ENCODE measurements at regions not wholly inside any gene's neighbourhood (a gene's known extent, or its start where the extent isn't known, plus 50 kb on each side); places are given as distances from the start of the nearest gene placed in this dataset.

- intact Hi-C loops (cut with DNase I, micrococcal nuclease), result no loop called here
- DNase-seq (no peak), ATAC-seq (no peak)
- TF ChIP-seq, protein P1, sequence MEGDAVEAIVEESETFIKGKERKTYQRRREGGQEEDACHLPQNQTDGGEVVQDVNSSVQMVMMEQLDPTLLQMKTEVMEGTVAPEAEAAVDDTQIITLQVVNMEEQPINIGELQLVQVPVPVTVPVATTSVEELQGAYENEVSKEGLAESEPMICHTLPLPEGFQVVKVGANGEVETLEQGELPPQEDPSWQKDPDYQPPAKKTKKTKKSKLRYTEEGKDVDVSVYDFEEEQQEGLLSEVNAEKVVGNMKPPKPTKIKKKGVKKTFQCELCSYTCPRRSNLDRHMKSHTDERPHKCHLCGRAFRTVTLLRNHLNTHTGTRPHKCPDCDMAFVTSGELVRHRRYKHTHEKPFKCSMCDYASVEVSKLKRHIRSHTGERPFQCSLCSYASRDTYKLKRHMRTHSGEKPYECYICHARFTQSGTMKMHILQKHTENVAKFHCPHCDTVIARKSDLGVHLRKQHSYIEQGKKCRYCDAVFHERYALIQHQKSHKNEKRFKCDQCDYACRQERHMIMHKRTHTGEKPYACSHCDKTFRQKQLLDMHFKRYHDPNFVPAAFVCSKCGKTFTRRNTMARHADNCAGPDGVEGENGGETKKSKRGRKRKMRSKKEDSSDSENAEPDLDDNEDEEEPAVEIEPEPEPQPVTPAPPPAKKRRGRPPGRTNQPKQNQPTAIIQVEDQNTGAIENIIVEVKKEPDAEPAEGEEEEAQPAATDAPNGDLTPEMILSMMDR (IDR thresholded peaks at IDR 0.05), result no peak
- Histone ChIP-seq H3K9me3 (no peaks in the 10 kb centered on the region), H3K4me3 (no peak overlapping the region), H3K4me1 (ENCODE audit: low read depth) (no peaks in the 10 kb centered on the region), H3K36me3 (ENCODE audit: low read depth) (no peaks in the 10 kb centered on the region)
These were observed 657.0 kb upstream of the SYT4 start for GRCh38 chr18:43934322-43934721.

- TF ChIP-seq, protein P1 (IDR thresholded peaks at IDR 0.05), result no peak
- intact Hi-C loops (cut with DNase I, micrococcal nuclease), result no loop called here
These were observed 657.6 kb upstream of the SYT4 start for GRCh38 chr18:43934781-43935471.

DNA sequence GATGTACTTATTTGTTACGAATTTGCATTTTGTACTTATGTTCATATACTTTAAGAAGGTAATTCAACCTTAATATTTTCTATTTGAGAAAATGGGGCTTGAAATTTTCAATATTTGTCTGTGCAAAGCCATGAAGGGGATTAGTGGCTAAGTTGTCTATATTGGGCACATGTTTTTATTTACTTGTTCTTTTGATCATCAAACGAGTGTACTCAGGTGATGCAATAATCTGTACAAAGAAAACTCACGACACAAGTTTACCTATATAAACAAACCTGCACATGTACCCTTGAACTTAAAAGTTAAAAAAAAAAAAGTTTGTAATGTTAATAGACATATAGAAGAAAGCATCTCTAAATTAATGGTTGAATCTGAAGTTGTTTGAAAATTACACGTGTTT lies 658.9 kb upstream of the SYT4 start:
- ATAC-seq, result no peak
- TF ChIP-seq, protein P1 (IDR thresholded peaks at IDR 0.05), result no peak
- DNase-seq, result no peak
- Histone ChIP-seq H3K4me3 (no peak overlapping the region), H3K36me3 (ENCODE audit: low read depth) (no peaks in the 10 kb centered on the region), H3K9me3 (no peaks in the 10 kb centered on the region), H3K4me1 (ENCODE audit: low read depth) (no peaks in the 10 kb centered on the region)
- intact Hi-C loops (cut with DNase I, micrococcal nuclease), result no loop called here

More at GRCh38 chr18:43934781-43935471, 657.6 kb upstream of the SYT4 start:
- no peaks in the 10 kb centered on the region for H3K36me3 ChIP-seq (ENCODE audit: low read depth)
- no peak overlapping the region for H3K4me3 ChIP-seq
- no peaks in the 10 kb centered on the region for H3K4me1 ChIP-seq (ENCODE audit: low read depth)
- DNase-seq (no peak), ATAC-seq (no peak)
- H3K9me3 ChIP-seq, result no peaks in the 10 kb centered on the region

DNA sequence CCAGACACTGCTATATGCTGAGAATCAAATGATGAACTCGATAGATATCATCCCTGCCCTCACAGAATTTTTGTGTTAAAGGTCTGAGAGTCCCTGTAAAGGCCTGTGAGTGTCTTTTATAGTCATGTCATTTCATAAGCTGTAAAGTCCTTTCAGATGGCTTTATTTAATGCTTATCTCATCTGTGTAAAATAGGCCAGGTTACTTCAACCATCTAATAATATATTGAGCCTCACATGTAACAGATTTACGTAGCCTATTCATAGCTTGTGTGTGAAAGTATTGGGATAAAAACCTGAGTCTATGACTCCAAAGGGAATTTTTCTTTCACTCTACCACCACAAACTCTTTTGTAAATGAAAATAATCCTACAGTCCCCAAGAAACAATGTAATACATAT lies 672.0 kb upstream of the SYT4 start:
- DNase-seq (no peak), ATAC-seq (no peak)
- intact Hi-C loops (cut with DNase I, micrococcal nuclease), result no loop called here
- no peak overlapping the region for H3K4me3 ChIP-seq
- TF ChIP-seq, protein P1 (IDR thresholded peaks at IDR 0.05), result no peak
- H3K9me3 ChIP-seq, result no peaks in the 10 kb centered on the region
- H3K4me1 ChIP-seq (ENCODE audit: low read depth), result no peaks in the 10 kb centered on the region
- H3K36me3 ChIP-seq (ENCODE audit: low read depth), result no peaks in the 10 kb centered on the region

- H3K9me3 ChIP-seq, result no peaks in the 10 kb centered on the region
- intact Hi-C loops (cut with DNase I, micrococcal nuclease), result no loop called here
- TF ChIP-seq, protein P1 (IDR thresholded peaks at IDR 0.05), result no peak
- no peaks in the 10 kb centered on the region for H3K36me3 ChIP-seq (ENCODE audit: low read depth)
- H3K4me1 ChIP-seq (ENCODE audit: low read depth), result no peaks in the 10 kb centered on the region
- no peak overlapping the region for H3K4me3 ChIP-seq
- no peak for DNase-seq
- no peak for ATAC-seq
These were observed 672.8 kb upstream of the SYT4 start for GRCh38 chr18:43950062-43950461.

GRCh38 chr18:43952398-43952797 lies 675.1 kb upstream of the SYT4 start:
- ATAC-seq, result no peak
- intact Hi-C loops (cut with DNase I, micrococcal nuclease), result no loop called here

More at GRCh38 chr18:43952398-43952797, 675.1 kb upstream of the SYT4 start:
- H3K9me3 ChIP-seq, result no peaks in the 10 kb centered on the region
- H3K4me1 ChIP-seq (ENCODE audit: low read depth), result no peaks in the 10 kb centered on the region
- DNase-seq, result no peak
- TF ChIP-seq, protein P1 (IDR thresholded peaks at IDR 0.05), result no peak
- no peaks in the 10 kb centered on the region for H3K36me3 ChIP-seq (ENCODE audit: low read depth)
- no peak overlapping the region for H3K4me3 ChIP-seq
